ENCODE measurements at regions not wholly inside any gene's neighbourhood (a gene's known extent, or its start where the extent isn't known, plus 50 kb on each side); places are given as distances from the start of the nearest gene placed in this dataset.

- DNase-seq: no peak
Observed at GRCh38 chr6:18335948-18336347, 51.2 kb upstream of the RNF144B start.

- DNase-seq: no peak
Observed at GRCh38 chr6:18334251-18334650, 52.9 kb upstream of the RNF144B start.

DNA sequence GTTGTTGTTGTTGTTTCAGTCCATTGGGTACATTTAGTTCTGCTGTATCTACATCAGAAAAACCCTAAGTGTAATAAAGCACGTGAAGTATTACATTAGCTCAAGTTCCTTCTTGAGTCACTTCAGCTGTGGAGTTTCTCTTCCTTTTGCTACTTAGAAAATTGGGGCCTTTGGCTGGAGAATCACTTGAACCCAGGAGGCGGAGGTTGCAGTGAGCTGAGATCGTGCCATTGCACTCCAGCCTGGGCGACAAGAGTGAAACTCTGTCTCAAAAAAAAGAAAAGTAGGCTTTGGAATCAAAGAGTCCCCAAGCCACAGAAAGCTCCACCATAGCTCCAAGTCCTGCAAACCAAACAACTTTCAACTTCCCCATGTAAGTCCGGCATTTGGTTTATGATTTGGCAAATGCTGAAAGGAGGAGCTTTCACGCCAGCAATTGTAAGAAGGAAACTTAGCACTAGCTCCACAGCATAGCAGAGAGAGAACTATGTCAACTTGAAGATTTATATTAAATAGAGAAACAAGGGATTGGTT lies 56.5 kb upstream of the RNF144B start:
- no peak for DNase-seq

DNA sequence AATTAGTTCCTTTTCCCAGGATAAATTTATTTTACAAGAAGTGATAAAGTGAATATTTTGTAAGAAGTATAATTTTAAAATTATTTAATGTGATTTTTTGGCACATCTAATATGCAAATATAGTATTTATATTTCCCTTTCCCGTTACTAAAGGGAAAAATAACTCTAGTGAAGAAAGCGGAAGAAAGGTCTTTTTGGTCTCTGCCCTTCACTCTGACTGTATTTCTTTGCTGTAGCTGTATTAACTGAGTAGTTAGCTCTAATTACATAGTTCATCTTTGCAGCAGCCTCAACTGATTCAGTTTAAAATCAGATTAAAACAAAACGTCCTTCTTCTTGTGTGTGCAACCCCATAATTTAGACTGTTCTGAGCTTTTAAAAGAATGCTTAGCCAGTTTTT lies 57.4 kb upstream of the RNF144B start:
- DNase-seq: no peak

DNA sequence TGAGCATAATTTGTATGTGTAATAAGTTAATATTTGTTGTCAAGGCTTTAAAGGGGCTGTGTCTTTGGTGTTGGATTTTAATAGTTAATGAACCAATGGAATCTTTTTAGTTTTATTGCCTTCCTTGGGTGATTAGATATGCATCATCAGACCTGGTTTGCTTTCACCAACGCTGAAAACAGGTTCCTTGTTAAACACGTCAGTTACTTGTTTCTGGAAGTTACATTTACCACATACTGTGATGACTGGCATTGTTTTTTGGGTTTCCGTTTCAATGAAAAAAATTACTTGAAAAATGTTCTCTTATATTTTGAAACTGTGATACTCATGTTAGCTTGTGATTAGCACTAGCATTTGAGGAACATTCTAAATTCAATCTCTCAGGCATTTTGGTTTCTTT lies 58.6 kb upstream of the RNF144B start:
- DNase-seq: no peak

- DNase-seq: no peak
Observed at GRCh38 chr6:18328070-18328469, 59.1 kb upstream of the RNF144B start.

DNA sequence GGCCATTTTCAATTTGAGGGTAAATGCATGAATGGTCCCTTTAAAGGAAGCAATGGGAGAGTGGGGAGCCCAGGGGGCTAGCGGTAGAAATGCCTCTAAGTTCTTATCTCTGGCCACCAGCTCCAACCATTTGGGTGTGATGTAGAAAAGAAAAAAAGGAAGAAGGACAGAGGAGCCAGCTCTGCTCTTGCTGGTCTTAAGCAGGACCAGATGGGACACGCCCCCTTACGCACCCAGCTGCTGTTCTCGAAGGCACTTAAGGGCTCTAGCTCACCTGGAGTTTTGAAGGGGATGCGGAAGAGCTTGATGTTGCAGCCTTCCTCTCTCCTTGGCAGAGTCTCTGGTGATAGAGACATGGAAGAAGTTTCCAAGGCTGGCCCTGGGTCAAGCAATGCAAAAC lies 59.5 kb upstream of the RNF144B start:
- DNase-seq: no peak

- DNase-seq: no peak
Observed at GRCh38 chr6:18326980-18327379, 60.2 kb upstream of the RNF144B start.

GRCh38 chr6:18326001-18326400 lies 61.1 kb upstream of the RNF144B start:
- DNase-seq: no peak

GRCh38 chr6:18324706-18325042 lies 60.3 kb upstream of the DEK start:
- no peak for DNase-seq

DNA sequence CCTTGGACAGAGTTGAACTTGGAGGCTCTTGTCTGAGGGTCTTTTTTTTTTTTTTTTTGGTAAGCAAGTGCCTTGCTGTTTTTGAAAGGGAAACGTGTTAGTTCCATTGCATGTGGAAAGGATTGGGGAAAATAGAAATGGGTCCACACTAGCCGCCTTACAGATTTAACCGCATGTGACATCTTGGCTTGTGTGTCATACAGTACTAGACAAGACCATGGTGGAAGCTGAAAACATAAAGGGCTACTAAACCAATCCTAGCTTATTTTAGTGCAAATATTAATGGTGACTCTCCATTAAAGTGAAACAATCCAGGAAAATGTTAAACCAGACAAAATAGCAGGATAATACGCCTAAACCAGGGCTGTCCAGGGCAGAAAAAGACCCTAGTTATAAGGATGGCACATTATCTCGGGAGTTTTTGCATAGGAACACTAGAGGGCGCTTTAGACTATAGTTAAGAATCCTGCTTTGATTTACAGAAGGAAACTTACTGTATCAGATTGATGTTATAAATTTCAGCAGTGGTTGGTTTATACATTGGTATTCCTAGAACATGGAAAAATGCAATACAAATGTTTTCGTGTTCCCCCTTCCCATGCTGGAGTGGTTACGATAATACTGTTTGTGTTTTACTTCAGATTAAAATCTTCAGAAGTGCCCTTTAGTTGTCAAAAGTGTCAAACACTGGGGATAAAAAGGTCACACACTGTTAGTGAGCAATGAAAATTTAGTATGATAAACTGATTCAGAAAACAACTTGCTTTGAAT lies 59.8 kb upstream of the DEK start:
- DNase-seq: peak; percentile 4

DNA sequence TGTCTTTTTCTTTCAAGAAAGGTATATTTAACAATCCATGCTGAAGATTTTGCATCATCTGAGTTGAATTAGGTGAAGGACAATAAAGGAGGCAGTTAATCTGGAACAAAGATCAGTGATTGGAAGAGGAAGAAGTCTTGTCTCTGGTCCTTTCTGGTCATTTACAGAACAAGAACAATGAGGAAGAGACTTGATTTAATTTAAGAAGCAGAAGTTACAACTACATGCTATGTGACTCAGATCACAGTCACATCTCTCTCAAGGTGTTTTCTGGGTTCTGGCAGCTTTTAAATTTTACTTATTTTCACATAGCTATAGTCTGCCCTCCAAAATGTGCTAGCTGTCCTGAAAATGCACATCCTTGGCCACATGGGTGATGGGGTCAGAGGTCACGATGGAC lies 53.5 kb upstream of the DEK start:
- no peak for DNase-seq

GRCh38 chr6:18314317-18314997 lies 50.1 kb upstream of the DEK start:
- no peak for DNase-seq

All from NCI-H1417 treated with DMSO at 0.1 percent for 48 hours (cell line).